GM12878 (cell line): ENCODE measurements at regions not wholly inside any gene's neighbourhood (a gene's known extent, or its start where the extent isn't known, plus 50 kb on each side); places are given as distances from the start of the nearest gene placed in this dataset.

Source experiments
- ATAC-seq: fragments of 200-7000 bp; cut with Tn5 transposase; 3 replicates; pipeline ENCODE4 v1.9.1; 2020; ENCODE audit warnings: mild to moderate bottlenecking, moderate library complexity
- BruUV-seq: library from RNA; stranded (reverse); fragments of 400-500 nt; replicated peaks from 2 replicates; lab custom pipeline; 2021; lab: Mats Ljungman, UMichigan
- CTCF ChIA-PET: fragments of 300-600 bp; sonication (Branson Sonifier 250); formaldehyde crosslinking; extraction: SDS; loops from one replicate; lab custom pipeline; 2021; ENCODE audit warnings: inconsistent platforms; lab: Yijun Ruan, JAX
- POLR2A ChIA-PET: fragments of 350-600 bp; formaldehyde crosslinking; extraction: SDS; loops from one replicate; lab custom pipeline; 2021; ENCODE audit warnings: inconsistent platforms; lab: Charles Lee
- RAD21 ChIA-PET: fragments of 300-600 bp; sonication (Branson Sonifier 250); formaldehyde crosslinking; loops from one replicate; lab custom pipeline; 2023; ENCODE audit warnings: antibody characterized with exemption; ENCODE audit not compliant: unreplicated experiment; lab: Charles Lee
- SMC1A ChIA-PET: fragments of 300-600 bp; sonication (Branson Sonifier 250); formaldehyde crosslinking; loops from one replicate; lab custom pipeline; 2023; ENCODE audit not compliant: unreplicated experiment, uncharacterized antibody; lab: Charles Lee
- DNase-seq: peaks from one replicate; pipeline ENCODE4 v3.0.0-alpha.2; 2011; ENCODE audit warnings: low read depth, low spot score
- FAIRE-seq: peaks from 3 replicates; lab custom pipeline; 2011; peaks lifted over from hg19 to GRCh38; lab: Jason Lieb, UNC
- H2AFZ ChIP-seq: 2 replicates; pipeline ENCODE4 v1.6.0; 2011; ENCODE audit warnings: low read depth, low read length, control low read depth; ENCODE audit not compliant: control insufficient read depth
- H3K27ac ChIP-seq: 2 replicates; pipeline ENCODE4 v1.5.1; 2011; ENCODE audit warnings: control low read depth; ENCODE audit not compliant: control insufficient read depth, insufficient read depth
- H3K27me3 ChIP-seq, 2 experiments: replicated peaks in 1 of 2; 2 replicates each; pipeline versions ENCODE4 v1.6.0 to v1.6.1; 2011; ENCODE audit warnings: low read length in 1 of 2; ENCODE audit not compliant: control insufficient read depth in 2 of 2, insufficient read depth in 2 of 2
- H3K36me3 ChIP-seq, 2 experiments: 2 replicates each; pipeline ENCODE4 v1.5.1; 2011; ENCODE audit warnings: low read length in 1 of 2; ENCODE audit not compliant: control insufficient read depth in 2 of 2, insufficient read depth in 2 of 2
- H3K4me1 ChIP-seq: 2 replicates; pipeline ENCODE4 v1.6.1; 2011; ENCODE audit warnings: mild to moderate bottlenecking, low read length, moderate library complexity, mixed read lengths; ENCODE audit not compliant: control insufficient read depth, insufficient read depth
- H3K4me2 ChIP-seq: 2 replicates; pipeline ENCODE4 v1.6.0; 2011; ENCODE audit warnings: control low read depth; ENCODE audit not compliant: control insufficient read depth, insufficient read depth
- H3K4me3 ChIP-seq: fragments of 200-600 bp; sonication (generic); 2 replicates; pipeline ENCODE4 v1.5.1; 2016
- H3K79me2 ChIP-seq: 2 replicates; pipeline ENCODE4 v1.6.0; 2011; ENCODE audit warnings: low read length; ENCODE audit not compliant: control insufficient read depth, insufficient read depth
- H3K9ac ChIP-seq: 2 replicates; pipeline ENCODE4 v1.8.0; 2011; ENCODE audit warnings: low read length, control low read depth, mixed read lengths; ENCODE audit not compliant: control insufficient read depth, insufficient read depth
- H3K9me3 ChIP-seq: replicated peaks from 3 replicates; pipeline ENCODE4 v1.5.1; 2011; ENCODE audit warnings: mild to moderate bottlenecking, low read length; ENCODE audit not compliant: control insufficient read depth, insufficient read depth
- H4K20me1 ChIP-seq: 2 replicates; pipeline ENCODE4 v1.6.0; 2011; ENCODE audit not compliant: control insufficient read depth, insufficient read depth
- CREM ChIP-seq: IDR thresholded peaks from 2 replicates; pipeline ENCODE4 v1.6.1; 2014; ENCODE audit warnings: antibody characterized with exemption, low read depth
- ELK1 ChIP-seq: IDR thresholded peaks from 2 replicates; pipeline ENCODE4 v1.6.1; 2012; ENCODE audit warnings: low read depth, low read length, improper control_type of control experiment
- FOS ChIP-seq: IDR thresholded peaks from 3 replicates; pipeline ENCODE4 v1.6.1; 2011; ENCODE audit warnings: borderline replicate concordance; ENCODE audit not compliant: insufficient read length; ENCODE audit errors: extremely low read depth
- HDGF ChIP-seq: fragments of 450-650 bp; IDR thresholded peaks from 2 replicates; pipeline ENCODE4 v1.6.1; 2016; ENCODE audit warnings: antibody characterized with exemption
- IKZF1 ChIP-seq: fragments of 450-650 bp; conservative IDR thresholded peaks from 2 replicates; pipeline ENCODE4 v1.6.1; 2017; ENCODE audit warnings: antibody characterized with exemption, mild to moderate bottlenecking
- KAT2A ChIP-seq: conservative IDR thresholded peaks from 2 replicates; pipeline ENCODE4 v1.6.1; 2011; ENCODE audit warnings: low read depth, low read length; ENCODE audit not compliant: control insufficient read depth
- MTA2 ChIP-seq: fragments of 450-650 bp; IDR thresholded peaks from 2 replicates; pipeline ENCODE4 v1.6.1; 2016; ENCODE audit warnings: low read depth, mild to moderate bottlenecking, moderate library complexity
- MYC ChIP-seq: IDR thresholded peaks from 2 replicates; pipeline ENCODE4 v1.6.1; 2011; ENCODE audit warnings: mild to moderate bottlenecking, low read length, moderate library complexity, inconsistent platforms; ENCODE audit not compliant: insufficient read depth, insufficient replicate concordance, insufficient read length, severe bottlenecking
- POU2F2 ChIP-seq: IDR thresholded peaks from 3 replicates; pipeline ENCODE4 v1.6.1; 2011; ENCODE audit warnings: low read depth, mild to moderate bottlenecking, low read length, borderline replicate concordance
- RFX5 ChIP-seq: IDR thresholded peaks from 2 replicates; pipeline ENCODE4 v1.6.1; 2011; ENCODE audit warnings: low read depth, low read length, improper control_type of control experiment
- SMAD5 ChIP-seq: IDR thresholded peaks from 2 replicates; pipeline ENCODE4 v1.6.1; 2016; ENCODE audit warnings: antibody characterized with exemption, low read depth
- TARDBP ChIP-seq: IDR thresholded peaks from 2 replicates; pipeline ENCODE4 v1.6.1; 2016; ENCODE audit warnings: borderline replicate concordance
- ZNF217 ChIP-seq: fragments of 450-650 bp; IDR thresholded peaks from 2 replicates; pipeline ENCODE4 v1.6.1; 2017; ENCODE audit warnings: antibody characterized with exemption, mild to moderate bottlenecking
- WGBS: methylation state at CpG from one replicate; pipeline ENCODE4 v1.1.6; 2016; ENCODE audit warnings: low lambda C conversion rate; ENCODE audit not compliant: insufficient replicate concordance, insufficient coverage; ENCODE audit errors: missing lambda C conversion rate; 5-methylcytosine and 5-hydroxymethylcytosine counted together
- in situ Hi-C: fragments of 300-500 bp; cut with MboI; formaldehyde crosslinking; loops from 9 replicates; pipeline ENCODE4 v1.14.3; 2018; ENCODE audit warnings: mixed read lengths
- intact Hi-C: fragments of 100-400 bp; cut with micrococcal nuclease; formaldehyde crosslinking; loops from one replicate; pipeline ENCODE4 v1.14.2; 2022; ENCODE audit not compliant: unreplicated experiment
- TF ChIP-seq, protein P1 (sequence below): fragments of 450-650 bp; IDR thresholded peaks from 2 replicates; pipeline ENCODE4 v1.6.1; 2016; ENCODE audit warnings: mild to moderate bottlenecking
- TF ChIP-seq, protein P2 (sequence below): fragments of 450-650 bp; IDR thresholded peaks from 2 replicates; pipeline ENCODE4 v1.6.1; 2018; ENCODE audit warnings: borderline replicate concordance, mild to moderate bottlenecking; ENCODE audit not compliant: partially characterized antibody

- Histone ChIP-seq H3K9me3 (no peaks in the 10 kb centered on the region; the same call in 2 of the 3 replicates), H3K27ac (no peak overlapping the region), H3K79me2 (no peaks in the 10 kb centered on the region), H3K9ac (no peak overlapping the region), H4K20me1 (no peaks in the 10 kb centered on the region), H3K36me3 (no peaks in the 10 kb centered on the region), H3K27me3 (no peaks in the 10 kb centered on the region), H3K4me1 (no peaks in the 10 kb centered on the region), H3K4me3 (no peak overlapping the region), H3K4me2 (no peak overlapping the region), H2AFZ (no peak overlapping the region)
- no TSS peak for BruUV-seq
- ATAC-seq (no peak), FAIRE-seq (no peak), DNase-seq (no peak)
- intact Hi-C loops (no loop called here), in situ Hi-C loops (no loop called here)
- ChIA-PET RAD21 (no interaction called here), POLR2A (no interaction called here), SMC1A (no interaction called here), CTCF (no interaction called here)
- no peak for TF ChIP-seq IKZF1
- TF ChIP-seq KAT2A: no peak
- no peak for TF ChIP-seq ZNF217
- no peak for TF ChIP-seq TARDBP
- TF ChIP-seq FOS: no peak
- TF ChIP-seq, protein P1, sequence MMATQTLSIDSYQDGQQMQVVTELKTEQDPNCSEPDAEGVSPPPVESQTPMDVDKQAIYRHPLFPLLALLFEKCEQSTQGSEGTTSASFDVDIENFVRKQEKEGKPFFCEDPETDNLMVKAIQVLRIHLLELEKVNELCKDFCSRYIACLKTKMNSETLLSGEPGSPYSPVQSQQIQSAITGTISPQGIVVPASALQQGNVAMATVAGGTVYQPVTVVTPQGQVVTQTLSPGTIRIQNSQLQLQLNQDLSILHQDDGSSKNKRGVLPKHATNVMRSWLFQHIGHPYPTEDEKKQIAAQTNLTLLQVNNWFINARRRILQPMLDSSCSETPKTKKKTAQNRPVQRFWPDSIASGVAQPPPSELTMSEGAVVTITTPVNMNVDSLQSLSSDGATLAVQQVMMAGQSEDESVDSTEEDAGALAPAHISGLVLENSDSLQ: no peak
- no peak for TF ChIP-seq MTA2
- WGBS: 0% methylated on average over 6 of the region's 6 CpGs
These were observed 123.5 kb upstream of the CACNA1A start for GRCh38 chr19:13629687-13630357.

GRCh38 chr19:13627531-13627930 is 121.3 kb upstream of the CACNA1A start:
- Histone ChIP-seq H4K20me1 (no peaks in the 10 kb centered on the region), H3K79me2 (no peaks in the 10 kb centered on the region), H3K4me1 (no peaks in the 10 kb centered on the region), H3K4me2 (no peak overlapping the region), H3K9me3 (no peaks in the 10 kb centered on the region), H2AFZ (no peak overlapping the region), H3K9ac (no peak overlapping the region), H3K36me3 (no peaks in the 10 kb centered on the region), H3K27me3 (peaks cover 2% of the 10 kb centered on the region in 2 experiments), H3K27ac (no peak overlapping the region), H3K4me3 (no peak overlapping the region)
- WGBS: 8% methylated on average over 5 of the region's 5 CpGs
- POLR2A ChIA-PET: no interaction called here
- DNase-seq (no peak), ATAC-seq (no peak), FAIRE-seq (no peak)
- intact Hi-C loops (no loop called here), in situ Hi-C loops (no loop called here)
- RAD21 ChIA-PET: no interaction called here
- CTCF ChIA-PET: interaction anchor here (0.6 kb wide), 1 partner anchor 21 kb away, joined by 3 read pairs; no protein-coding TSS in a partner anchor
- SMC1A ChIA-PET: no interaction called here
- BruUV-seq: no TSS peak
- TF ChIP-seq MYC: no peak
- no peak for TF ChIP-seq CREM
- TF ChIP-seq RFX5: no peak
- TF ChIP-seq, protein P2, sequence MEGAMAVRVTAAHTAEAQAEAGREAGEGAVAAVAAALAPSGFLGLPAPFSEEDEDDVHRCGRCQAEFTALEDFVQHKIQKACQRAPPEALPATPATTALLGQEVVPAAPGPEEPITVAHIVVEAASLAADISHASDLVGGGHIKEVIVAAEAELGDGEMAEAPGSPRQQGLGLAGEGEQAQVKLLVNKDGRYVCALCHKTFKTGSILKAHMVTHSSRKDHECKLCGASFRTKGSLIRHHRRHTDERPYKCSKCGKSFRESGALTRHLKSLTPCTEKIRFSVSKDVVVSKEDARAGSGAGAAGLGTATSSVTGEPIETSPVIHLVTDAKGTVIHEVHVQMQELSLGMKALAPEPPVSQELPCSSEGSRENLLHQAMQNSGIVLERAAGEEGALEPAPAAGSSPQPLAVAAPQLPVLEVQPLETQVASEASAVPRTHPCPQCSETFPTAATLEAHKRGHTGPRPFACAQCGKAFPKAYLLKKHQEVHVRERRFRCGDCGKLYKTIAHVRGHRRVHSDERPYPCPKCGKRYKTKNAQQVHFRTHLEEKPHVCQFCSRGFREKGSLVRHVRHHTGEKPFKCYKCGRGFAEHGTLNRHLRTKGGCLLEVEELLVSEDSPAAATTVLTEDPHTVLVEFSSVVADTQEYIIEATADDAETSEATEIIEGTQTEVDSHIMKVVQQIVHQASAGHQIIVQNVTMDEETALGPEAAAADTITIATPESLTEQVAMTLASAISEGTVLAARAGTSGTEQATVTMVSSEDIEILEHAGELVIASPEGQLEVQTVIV: no peak
- no peak for TF ChIP-seq SMAD5
- TF ChIP-seq ELK1: no peak
- TF ChIP-seq POU2F2: no peak
- no peak for TF ChIP-seq HDGF
